ENCODE measurements at regions not wholly inside any gene's neighbourhood (a gene's known extent, or its start where the extent isn't known, plus 50 kb on each side); places are given as distances from the start of the nearest gene placed in this dataset.

GRCh38 chr7:91427051-91427450 is 162.8 kb downstream of the FZD1 start:
- no peak for TF ChIP-seq TCF12 (IDR thresholded peaks at IDR 0.05; ENCODE audit: low read depth)
- no peak for TF ChIP-seq FOXM1 (IDR thresholded peaks at IDR 0.05; ENCODE audit: borderline replicate concordance, low read depth)
- no peak for TF ChIP-seq ZBTB7A (IDR thresholded peaks at IDR 0.05; ENCODE audit: low read depth)
- TF ChIP-seq REST (IDR thresholded peaks at IDR 0.05; ENCODE audit: low read depth) = no peak
- TF ChIP-seq, protein P1, sequence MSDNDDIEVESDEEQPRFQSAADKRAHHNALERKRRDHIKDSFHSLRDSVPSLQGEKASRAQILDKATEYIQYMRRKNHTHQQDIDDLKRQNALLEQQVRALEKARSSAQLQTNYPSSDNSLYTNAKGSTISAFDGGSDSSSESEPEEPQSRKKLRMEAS (IDR thresholded peaks at IDR 0.05) = no peak
- no peak for TF ChIP-seq TAF1 (IDR thresholded peaks at IDR 0.05; ENCODE audit: low read depth)
- TF ChIP-seq EP300 (IDR thresholded peaks at IDR 0.05; ENCODE audit: borderline replicate concordance) = no peak
- TF ChIP-seq CEBPB (IDR thresholded peaks at IDR 0.05) = no peak
- TF ChIP-seq, protein P2, sequence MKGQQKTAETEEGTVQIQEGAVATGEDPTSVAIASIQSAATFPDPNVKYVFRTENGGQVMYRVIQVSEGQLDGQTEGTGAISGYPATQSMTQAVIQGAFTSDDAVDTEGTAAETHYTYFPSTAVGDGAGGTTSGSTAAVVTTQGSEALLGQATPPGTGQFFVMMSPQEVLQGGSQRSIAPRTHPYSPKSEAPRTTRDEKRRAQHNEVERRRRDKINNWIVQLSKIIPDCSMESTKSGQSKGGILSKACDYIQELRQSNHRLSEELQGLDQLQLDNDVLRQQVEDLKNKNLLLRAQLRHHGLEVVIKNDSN (IDR thresholded peaks at IDR 0.05) = no peak
- TF ChIP-seq TEAD4 (IDR thresholded peaks at IDR 0.05) = no peak
- TF ChIP-seq NFIC (IDR thresholded peaks at IDR 0.05) = no peak
- no peak for TF ChIP-seq CREB1 (IDR thresholded peaks at IDR 0.05; ENCODE audit: low read depth)
- no peak for TF ChIP-seq YY1 (IDR thresholded peaks at IDR 0.05; ENCODE audit: low read depth)
- TF ChIP-seq EGR1 (IDR thresholded peaks at IDR 0.05) = no peak
- TF ChIP-seq RAD21 (IDR thresholded peaks at IDR 0.05; ENCODE audit: low read depth) = no peak

- no peak for TF ChIP-seq EP300 (IDR thresholded peaks at IDR 0.05; ENCODE audit: borderline replicate concordance)
- TF ChIP-seq CREB1 (IDR thresholded peaks at IDR 0.05; ENCODE audit: low read depth) = no peak
- TF ChIP-seq TCF12 (IDR thresholded peaks at IDR 0.05; ENCODE audit: low read depth) = no peak
- TF ChIP-seq TAF1 (IDR thresholded peaks at IDR 0.05; ENCODE audit: low read depth) = no peak
- no peak for TF ChIP-seq YY1 (IDR thresholded peaks at IDR 0.05; ENCODE audit: low read depth)
These were observed 167.4 kb downstream of the FZD1 start for GRCh38 chr7:91431601-91432000.

DNA sequence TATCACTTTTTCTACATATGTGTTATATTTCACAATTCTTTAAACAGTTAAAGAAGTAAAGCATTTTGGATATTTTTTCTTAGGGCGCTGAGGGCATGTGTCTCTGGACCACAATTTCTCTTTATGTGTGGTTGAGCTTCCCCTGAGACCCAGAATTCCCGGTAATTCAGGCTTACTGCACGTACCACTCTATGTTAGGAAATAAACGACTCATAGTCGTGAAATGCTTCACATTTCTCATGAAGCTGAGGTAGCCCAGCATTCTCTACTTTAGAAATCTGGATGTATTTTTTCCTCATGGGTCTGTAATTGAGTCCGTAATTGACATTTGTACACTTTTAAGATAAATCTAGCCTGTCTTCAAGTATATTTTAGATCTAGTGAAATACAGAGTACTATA is 170.6 kb downstream of the FZD1 start:
- TF ChIP-seq NFIC (IDR thresholded peaks at IDR 0.05) = no peak
- no peak for TF ChIP-seq YY1 (IDR thresholded peaks at IDR 0.05; ENCODE audit: low read depth)
- TF ChIP-seq RAD21 (IDR thresholded peaks at IDR 0.05; ENCODE audit: low read depth) = no peak
- no peak for TF ChIP-seq REST (IDR thresholded peaks at IDR 0.05; ENCODE audit: low read depth)
- no peak for TF ChIP-seq EP300 (IDR thresholded peaks at IDR 0.05; ENCODE audit: borderline replicate concordance)
- no peak for TF ChIP-seq FOXM1 (IDR thresholded peaks at IDR 0.05; ENCODE audit: borderline replicate concordance, low read depth)
- TF ChIP-seq, protein P2 (IDR thresholded peaks at IDR 0.05) = no peak
- TF ChIP-seq, protein P1 (IDR thresholded peaks at IDR 0.05) = no peak
- TF ChIP-seq ZBTB7A (IDR thresholded peaks at IDR 0.05; ENCODE audit: low read depth) = no peak
- no peak for TF ChIP-seq TAF1 (IDR thresholded peaks at IDR 0.05; ENCODE audit: low read depth)
- TF ChIP-seq CREB1 (IDR thresholded peaks at IDR 0.05; ENCODE audit: low read depth) = no peak
- TF ChIP-seq TCF12 (IDR thresholded peaks at IDR 0.05; ENCODE audit: low read depth) = no peak
- no peak for TF ChIP-seq CEBPB (IDR thresholded peaks at IDR 0.05)
- no peak for TF ChIP-seq TEAD4 (IDR thresholded peaks at IDR 0.05)

- no peak for TF ChIP-seq EP300 (IDR thresholded peaks at IDR 0.05; ENCODE audit: borderline replicate concordance)
- no peak for TF ChIP-seq CEBPB (IDR thresholded peaks at IDR 0.05)
- no peak for TF ChIP-seq ZBTB7A (IDR thresholded peaks at IDR 0.05; ENCODE audit: low read depth)
- no peak for TF ChIP-seq FOXM1 (IDR thresholded peaks at IDR 0.05; ENCODE audit: borderline replicate concordance, low read depth)
- TF ChIP-seq RAD21 (IDR thresholded peaks at IDR 0.05; ENCODE audit: low read depth) = no peak
- no peak for TF ChIP-seq YY1 (IDR thresholded peaks at IDR 0.05; ENCODE audit: low read depth)
- no peak for TF ChIP-seq TCF12 (IDR thresholded peaks at IDR 0.05; ENCODE audit: low read depth)
- TF ChIP-seq, protein P1 (IDR thresholded peaks at IDR 0.05) = no peak
- TF ChIP-seq, protein P2 (IDR thresholded peaks at IDR 0.05) = no peak
- no peak for TF ChIP-seq TAF1 (IDR thresholded peaks at IDR 0.05; ENCODE audit: low read depth)
- no peak for TF ChIP-seq NFIC (IDR thresholded peaks at IDR 0.05)
These were observed 171.3 kb downstream of the FZD1 start for GRCh38 chr7:91435381-91436059.

- TF ChIP-seq CEBPB (IDR thresholded peaks at IDR 0.05) = no peak
- no peak for TF ChIP-seq ZBTB7A (IDR thresholded peaks at IDR 0.05; ENCODE audit: low read depth)
- TF ChIP-seq EGR1 (IDR thresholded peaks at IDR 0.05) = no peak
- TF ChIP-seq FOXM1 (IDR thresholded peaks at IDR 0.05; ENCODE audit: borderline replicate concordance, low read depth) = no peak
- TF ChIP-seq CREB1 (IDR thresholded peaks at IDR 0.05; ENCODE audit: low read depth) = no peak
- TF ChIP-seq YY1 (IDR thresholded peaks at IDR 0.05; ENCODE audit: low read depth) = no peak
- no peak for TF ChIP-seq NFIC (IDR thresholded peaks at IDR 0.05)
- TF ChIP-seq, protein P2 (IDR thresholded peaks at IDR 0.05) = no peak
- no peak for TF ChIP-seq RAD21 (IDR thresholded peaks at IDR 0.05; ENCODE audit: low read depth)
- TF ChIP-seq EP300 (IDR thresholded peaks at IDR 0.05; ENCODE audit: borderline replicate concordance) = no peak
- TF ChIP-seq REST (IDR thresholded peaks at IDR 0.05; ENCODE audit: low read depth) = no peak
- TF ChIP-seq TEAD4 (IDR thresholded peaks at IDR 0.05) = no peak
- TF ChIP-seq TCF12 (IDR thresholded peaks at IDR 0.05; ENCODE audit: low read depth) = no peak
- TF ChIP-seq, protein P1 (IDR thresholded peaks at IDR 0.05) = no peak
- no peak for TF ChIP-seq TAF1 (IDR thresholded peaks at IDR 0.05; ENCODE audit: low read depth)
These were observed 172.4 kb downstream of the FZD1 start for GRCh38 chr7:91436655-91437054.

Data from Ishikawa (cell line).